Stomach (tissue), 8 donors: ENCODE measurements at regions not wholly inside any gene's neighbourhood (a gene's known extent, or its start where the extent isn't known, plus 50 kb on each side); places are given as distances from the start of the nearest gene placed in this dataset.

Experiments used
- DNase-seq, 2 donors: peaks; one replicate each; pipeline versions ENCODE4 v3.0.0 to v3.0.0-alpha.2; 2013 to 2019
- H3K27ac ChIP-seq, 5 donors: fragments of 200-600 bp in 4 of 5; sonication (generic) in 4 of 5; one replicate each; pipeline ENCODE4 v1.5.1; 2013 to 2019; ENCODE audit warnings: mild to moderate bottlenecking in 1 of 5, moderate library complexity in 1 of 5
- H3K27me3 ChIP-seq, 3 donors: fragments of 200-600 bp; sonication (generic); one replicate each; pipeline ENCODE4 v1.5.1; 2017 to 2019; ENCODE audit warnings: mixed run types in 1 of 3
- H3K36me3 ChIP-seq, 4 donors: fragments of 200-600 bp; sonication (generic); 1 replicate in 3 of 4; 2 replicates in 1 of 4; pipeline ENCODE4 v1.5.1; 2016 to 2019
- H3K4me1 ChIP-seq, 4 donors: fragments of 200-600 bp; sonication (generic); one replicate each; pipeline ENCODE4 v1.5.1; 2016 to 2019
- H3K4me3 ChIP-seq, 4 donors: fragments of 200-600 bp; sonication (generic) in 3 of 4; one replicate each; pipeline ENCODE4 v1.5.1; 2016 to 2019; ENCODE audit warnings: mild to moderate bottlenecking in 1 of 4
- H3K9me3 ChIP-seq, 4 donors: fragments of 200-600 bp; sonication (generic); one replicate each; pipeline ENCODE4 v1.5.1; 2016 to 2019
- CTCF ChIP-seq, 7 experiments: fragments of 450-650 bp in 4 of 7; fragments of 200-600 bp in 3 of 7; sonication (generic) in 3 of 7; IDR thresholded peaks; one replicate each; pipeline ENCODE4 v1.5.1; 2016 to 2019; ENCODE audit warnings: antibody characterized with exemption in 7 of 7, control low read depth in 2 of 7, mild to moderate bottlenecking in 1 of 7
- EP300 ChIP-seq: sonication (generic); formaldehyde crosslinking; IDR thresholded peaks from one replicate; pipeline ENCODE4 v1.6.1; 2017; ENCODE audit warnings: antibody characterized with exemption
- POLR2A ChIP-seq, 4 donors: fragments of 450-650 bp; IDR thresholded peaks; one replicate each; pipeline ENCODE4 v1.6.1; 2016; ENCODE audit warnings: antibody characterized with exemption in 4 of 4, control low read depth in 2 of 4, mild to moderate bottlenecking in 1 of 4, moderate library complexity in 1 of 4
- POLR2AphosphoS5 ChIP-seq, 3 donors: sonication (generic); formaldehyde crosslinking; IDR thresholded peaks; one replicate each; pipeline ENCODE4 v1.6.1; 2016; ENCODE audit warnings: antibody characterized with exemption in 3 of 3
- WGBS, 5 donors: extraction: QIAGEN DNeasy Blood & Tissue Kit in 3 of 5; methylation state at CpG; one replicate each; pipeline versions ENCODE4 v1.1.5 to v1.1.7; 2013 to 2018; 5-methylcytosine and 5-hydroxymethylcytosine counted together
- intact Hi-C: fragments of 100-400 bp; cut with DNase I; formaldehyde crosslinking; loops from one replicate; pipeline ENCODE4 v1.15.1; 2023; ENCODE audit warnings: low total_unique reads
- donor health status: healthy with polysubstance abuse.
- donor health status: Bipolar disorder and iron deficiency.
- donor health status: healthy.

GRCh38 chr1:22320587-22321344, 130.9 kb upstream of the ZBTB40 start:
- no peaks in the 10 kb centered on the region for H3K9me3 ChIP-seq
- WGBS, 5 donors = 63 to 68% (median 67%) methylated on average over 9 of the region's 9 CpGs

GRCh38 chr1:22321917-22322316, 129.7 kb upstream of the ZBTB40 start:
- no peaks in the 10 kb centered on the region for H3K36me3 ChIP-seq
- H3K27ac ChIP-seq = no peak overlapping the region
- 77 to 96% (median 92%) methylated on average over 4 of the region's 4 CpGs for WGBS, 5 donors
- TF ChIP-seq POLR2A (IDR thresholded peaks at IDR 0.05) (no peak), CTCF (IDR thresholded peaks at IDR 0.05) (no peak), EP300 (no peak), POLR2AphosphoS5 (IDR thresholded peaks at IDR 0.05) (no peak)
- DNase-seq = no peak
- intact Hi-C loops = no loop called here
- peaks cover 0 to 36% (median 11%) of the 10 kb centered on the region in 3 donors for H3K27me3 ChIP-seq
- no peaks in the 10 kb centered on the region for H3K9me3 ChIP-seq
- H3K4me1 ChIP-seq = no peaks in the 10 kb centered on the region
- no peak overlapping the region for H3K4me3 ChIP-seq

More at GRCh38 chr1:22320587-22321344, 130.9 kb upstream of the ZBTB40 start:
- no peaks in the 10 kb centered on the region for H3K4me1 ChIP-seq
- H3K27ac ChIP-seq = no peak overlapping the region
- peaks cover 0 to 40% (median 11%) of the 10 kb centered on the region in 3 donors for H3K27me3 ChIP-seq
- no peak overlapping the region for H3K4me3 ChIP-seq
- intact Hi-C loops = no loop called here
- H3K36me3 ChIP-seq = no peaks in the 10 kb centered on the region
- no peak for TF ChIP-seq EP300
- no peak for TF ChIP-seq POLR2AphosphoS5 (IDR thresholded peaks at IDR 0.05)
- no peak for TF ChIP-seq CTCF (IDR thresholded peaks at IDR 0.05)
- TF ChIP-seq POLR2A (IDR thresholded peaks at IDR 0.05) = no peak
- no peak for DNase-seq

- intact Hi-C loops = no loop called here
- no peak for DNase-seq
- WGBS, 5 donors = 80 to 87% (median 82%) methylated on average over 15 to 17 of the region's 17 CpGs
- Histone ChIP-seq H3K4me3 (no peak overlapping the region), H3K4me1 (no peaks in the 10 kb centered on the region), H3K9me3 (no peaks in the 10 kb centered on the region), H3K27ac (no peak overlapping the region), H3K27me3 (peaks cover 0 to 22% (median 4%) of the 10 kb centered on the region in 3 donors), H3K36me3 (no peaks in the 10 kb centered on the region)
- TF ChIP-seq EP300 (no peak), POLR2A (IDR thresholded peaks at IDR 0.05) (no peak), CTCF (IDR thresholded peaks at IDR 0.05) (no peak), POLR2AphosphoS5 (IDR thresholded peaks at IDR 0.05) (no peak)
Observed at GRCh38 chr1:22323141-22323845, 128.4 kb upstream of the ZBTB40 start.

- Histone ChIP-seq H3K9me3 (no peaks in the 10 kb centered on the region), H3K4me3 (no peak overlapping the region), H3K27me3 (peaks cover 0 to 15% (median 0%) of the 10 kb centered on the region in 3 donors), H3K27ac (no peak overlapping the region), H3K36me3 (no peaks in the 10 kb centered on the region), H3K4me1 (no peaks in the 10 kb centered on the region)
- DNase-seq = peak; percentile 10 to 50
- 81 to 88% (median 86%) methylated on average over 11 of the region's 11 CpGs for WGBS, 5 donors
- intact Hi-C loops = no loop called here
- TF ChIP-seq EP300 = no peak
- TF ChIP-seq CTCF (IDR thresholded peaks at IDR 0.05) = no peak
- no peak for TF ChIP-seq POLR2A (IDR thresholded peaks at IDR 0.05)
- TF ChIP-seq POLR2AphosphoS5 (IDR thresholded peaks at IDR 0.05) = no peak
Observed at GRCh38 chr1:22323846-22324504, 127.7 kb upstream of the ZBTB40 start.
